ENCODE measurements at regions not wholly inside any gene's neighbourhood (a gene's known extent, or its start where the extent isn't known, plus 50 kb on each side); places are given as distances from the start of the nearest gene placed in this dataset.
A peak's percentile ranks its signal among the peaks of the same experiment; 100 is the strongest.

DNA sequence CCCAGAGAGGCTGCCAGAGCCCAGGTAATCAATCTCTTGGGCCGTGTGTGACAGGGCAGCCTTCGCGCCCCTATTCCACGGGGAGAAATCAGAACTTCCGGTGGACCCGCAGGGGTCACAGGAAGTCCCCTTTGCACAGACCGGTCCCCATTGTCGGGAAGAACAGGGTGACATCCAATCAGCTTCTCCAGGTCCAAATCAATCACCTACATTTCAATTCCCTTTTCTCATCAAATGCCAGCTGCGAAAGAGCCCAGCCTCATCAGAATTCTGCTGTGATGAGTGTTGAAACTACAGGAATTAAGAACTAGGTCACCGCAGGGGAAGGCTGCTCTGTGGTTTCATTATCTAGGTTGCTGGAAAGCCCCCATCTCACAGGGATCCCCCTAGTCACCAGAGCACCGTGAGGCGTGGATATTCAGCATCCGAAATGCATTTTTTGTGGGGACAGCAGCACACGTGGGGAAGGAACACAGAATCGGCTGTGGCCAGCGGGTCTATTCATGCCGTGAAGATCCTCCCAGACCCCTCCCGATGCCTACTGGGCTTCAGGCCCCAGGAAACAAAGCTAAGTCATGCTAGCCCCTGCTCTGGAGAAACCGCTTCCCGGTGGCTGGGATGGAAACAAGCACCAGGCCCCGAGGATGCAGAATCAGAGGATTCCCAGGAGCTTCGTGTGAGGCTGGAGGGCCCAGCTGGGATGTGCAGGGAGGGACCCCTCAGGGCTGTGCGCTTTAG, 193.7 kb upstream of the ID2 start:
- peak overlapping the region; percentile 26; the same call in 1 of the 2 replicates for H3K27ac ChIP-seq (ENCODE audit: low read length)
- H3K79me2 ChIP-seq (ENCODE audit: low read length), result no peaks in the 10 kb centered on the region
- H3K9me2 ChIP-seq (replicated peaks; ENCODE audit: insufficient read depth, low read length), result no peaks in the 10 kb centered on the region
- no peaks in the 10 kb centered on the region for H4K20me1 ChIP-seq (ENCODE audit: insufficient read depth, low read length)
- DNase-seq, result peak; percentile 86
- H2AFZ ChIP-seq (ENCODE audit: low read length), result 0 out of 2 replicates have a peak overlapping the region, but pooled peaks have one; percentile 21
- H3K4me1 ChIP-seq (ENCODE audit: low read length), result peaks cover 16% of the 10 kb centered on the region
- H3K4me2 ChIP-seq (ENCODE audit: low read depth, low read length), result peak overlapping the region; percentile 48
- H3F3A ChIP-seq (ENCODE audit: insufficient read depth, low read length), result no peaks in the 10 kb centered on the region; the same call in 1 of the 2 replicates
- no peaks in the 10 kb centered on the region for H3K36me3 ChIP-seq (replicated peaks; ENCODE audit: insufficient read depth, low read length)
- H3K4me3 ChIP-seq (ENCODE audit: low read length), result peak overlapping the region; percentile 8; the same call in 1 of the 2 replicates
- no peak overlapping the region for H3K9ac ChIP-seq (ENCODE audit: low read length)
- TF ChIP-seq, protein P1, sequence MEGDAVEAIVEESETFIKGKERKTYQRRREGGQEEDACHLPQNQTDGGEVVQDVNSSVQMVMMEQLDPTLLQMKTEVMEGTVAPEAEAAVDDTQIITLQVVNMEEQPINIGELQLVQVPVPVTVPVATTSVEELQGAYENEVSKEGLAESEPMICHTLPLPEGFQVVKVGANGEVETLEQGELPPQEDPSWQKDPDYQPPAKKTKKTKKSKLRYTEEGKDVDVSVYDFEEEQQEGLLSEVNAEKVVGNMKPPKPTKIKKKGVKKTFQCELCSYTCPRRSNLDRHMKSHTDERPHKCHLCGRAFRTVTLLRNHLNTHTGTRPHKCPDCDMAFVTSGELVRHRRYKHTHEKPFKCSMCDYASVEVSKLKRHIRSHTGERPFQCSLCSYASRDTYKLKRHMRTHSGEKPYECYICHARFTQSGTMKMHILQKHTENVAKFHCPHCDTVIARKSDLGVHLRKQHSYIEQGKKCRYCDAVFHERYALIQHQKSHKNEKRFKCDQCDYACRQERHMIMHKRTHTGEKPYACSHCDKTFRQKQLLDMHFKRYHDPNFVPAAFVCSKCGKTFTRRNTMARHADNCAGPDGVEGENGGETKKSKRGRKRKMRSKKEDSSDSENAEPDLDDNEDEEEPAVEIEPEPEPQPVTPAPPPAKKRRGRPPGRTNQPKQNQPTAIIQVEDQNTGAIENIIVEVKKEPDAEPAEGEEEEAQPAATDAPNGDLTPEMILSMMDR (IDR thresholded peaks at IDR 0.05; ENCODE audit: low read length), result no peak
- TF ChIP-seq EZH2 (optimal IDR thresholded peaks at IDR 0.05; ENCODE audit: low read depth, low read length) (no peak), EZH2phosphoT487 (IDR thresholded peaks at IDR 0.05; ENCODE audit: low read length) (no peak)
- H3K27me3 ChIP-seq (replicated peaks; ENCODE audit: insufficient read depth, low read length), result no peaks in the 10 kb centered on the region
- no peaks in the 10 kb centered on the region for H3K9me3 ChIP-seq (replicated peaks; ENCODE audit: insufficient read depth, low read length)

DNA sequence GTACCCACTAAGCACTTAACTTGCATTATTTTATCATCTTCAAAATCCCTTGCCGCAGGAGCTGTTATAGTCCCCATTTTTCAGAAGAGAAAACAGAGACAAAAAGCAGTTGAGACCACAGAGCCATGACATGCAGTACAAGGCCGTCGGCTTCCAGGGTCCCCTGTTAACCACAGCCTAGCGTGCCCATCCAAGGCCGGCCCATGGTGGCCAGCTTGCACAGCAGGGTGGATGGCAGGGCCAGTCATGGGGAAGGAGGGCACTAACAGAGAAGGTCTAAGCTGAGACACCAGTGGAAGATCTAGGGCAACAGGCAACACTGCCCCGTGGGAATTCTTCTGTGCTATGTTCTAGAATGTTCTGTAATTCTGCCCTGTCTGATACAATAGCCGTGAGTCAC, 192.6 kb upstream of the ID2 start:
- H3K27ac ChIP-seq (ENCODE audit: low read length), result no peak overlapping the region
- no peaks in the 10 kb centered on the region for H3K27me3 ChIP-seq (replicated peaks; ENCODE audit: insufficient read depth, low read length)
- H4K20me1 ChIP-seq (ENCODE audit: insufficient read depth, low read length), result no peaks in the 10 kb centered on the region
- H2AFZ ChIP-seq (ENCODE audit: low read length), result no peak overlapping the region
- no peak for DNase-seq
- peaks cover 16% of the 10 kb centered on the region for H3K4me1 ChIP-seq (ENCODE audit: low read length)
- H3F3A ChIP-seq (ENCODE audit: insufficient read depth, low read length), result no peaks in the 10 kb centered on the region; the same call in 1 of the 2 replicates
- TF ChIP-seq EZH2phosphoT487 (IDR thresholded peaks at IDR 0.05; ENCODE audit: low read length), result no peak
- no peak for TF ChIP-seq EZH2 (optimal IDR thresholded peaks at IDR 0.05; ENCODE audit: low read depth, low read length)
- TF ChIP-seq, protein P1 (IDR thresholded peaks at IDR 0.05; ENCODE audit: low read length), result no peak
- H3K9me2 ChIP-seq (replicated peaks; ENCODE audit: insufficient read depth, low read length), result no peaks in the 10 kb centered on the region
- no peaks in the 10 kb centered on the region for H3K9me3 ChIP-seq (replicated peaks; ENCODE audit: insufficient read depth, low read length)
- H3K4me2 ChIP-seq (ENCODE audit: low read depth, low read length), result no peak overlapping the region
- no peak overlapping the region for H3K9ac ChIP-seq (ENCODE audit: low read length)
- no peak overlapping the region for H3K4me3 ChIP-seq (ENCODE audit: low read length)
- H3K36me3 ChIP-seq (replicated peaks; ENCODE audit: insufficient read depth, low read length), result no peaks in the 10 kb centered on the region
- H3K79me2 ChIP-seq (ENCODE audit: low read length), result no peaks in the 10 kb centered on the region

DNA sequence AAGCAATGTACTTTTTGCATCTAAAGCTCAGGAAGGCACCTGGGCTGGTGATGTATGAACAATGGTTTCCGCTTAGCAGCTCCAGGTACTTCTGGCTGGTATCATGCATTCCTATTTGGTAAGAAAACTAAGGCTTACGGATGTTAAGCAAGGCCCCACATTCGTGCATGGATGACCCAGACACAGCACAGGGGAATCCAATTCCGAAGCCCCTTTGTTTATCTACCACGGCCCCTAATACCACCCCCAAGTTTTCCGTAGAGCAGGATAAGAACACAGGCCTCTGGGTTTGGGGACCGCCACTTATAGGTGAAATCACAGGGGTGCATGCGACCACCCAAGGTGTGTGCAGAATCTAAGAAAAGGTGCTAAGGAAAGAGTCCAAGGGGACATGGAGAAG, 192.1 kb upstream of the ID2 start:
- H3K9me2 ChIP-seq (replicated peaks; ENCODE audit: insufficient read depth, low read length), result no peaks in the 10 kb centered on the region
- DNase-seq, result no peak
- H3K27me3 ChIP-seq (replicated peaks; ENCODE audit: insufficient read depth, low read length), result no peaks in the 10 kb centered on the region
- H3K9ac ChIP-seq (ENCODE audit: low read length), result no peak overlapping the region
- H3K4me1 ChIP-seq (ENCODE audit: low read length), result peaks cover 16% of the 10 kb centered on the region
- no peaks in the 10 kb centered on the region for H3K36me3 ChIP-seq (replicated peaks; ENCODE audit: insufficient read depth, low read length)
- H3K9me3 ChIP-seq (replicated peaks; ENCODE audit: insufficient read depth, low read length), result no peaks in the 10 kb centered on the region
- H3K4me2 ChIP-seq (ENCODE audit: low read depth, low read length), result no peak overlapping the region
- no peak overlapping the region for H2AFZ ChIP-seq (ENCODE audit: low read length)
- H3F3A ChIP-seq (ENCODE audit: insufficient read depth, low read length), result no peaks in the 10 kb centered on the region; the same call in 1 of the 2 replicates
- no peaks in the 10 kb centered on the region for H4K20me1 ChIP-seq (ENCODE audit: insufficient read depth, low read length)
- TF ChIP-seq, protein P1 (IDR thresholded peaks at IDR 0.05; ENCODE audit: low read length), result no peak
- TF ChIP-seq EZH2phosphoT487 (IDR thresholded peaks at IDR 0.05; ENCODE audit: low read length) (no peak), EZH2 (optimal IDR thresholded peaks at IDR 0.05; ENCODE audit: low read depth, low read length) (no peak)
- H3K4me3 ChIP-seq (ENCODE audit: low read length), result no peak overlapping the region
- no peak overlapping the region for H3K27ac ChIP-seq (ENCODE audit: low read length)
- H3K79me2 ChIP-seq (ENCODE audit: low read length), result no peaks in the 10 kb centered on the region
